ENCODE measurements at regions not wholly inside any gene's neighbourhood (a gene's known extent, or its start where the extent isn't known, plus 50 kb on each side); places are given as distances from the start of the nearest gene placed in this dataset.
A peak's percentile ranks its signal among the peaks of the same experiment; 100 is the strongest.

DNA sequence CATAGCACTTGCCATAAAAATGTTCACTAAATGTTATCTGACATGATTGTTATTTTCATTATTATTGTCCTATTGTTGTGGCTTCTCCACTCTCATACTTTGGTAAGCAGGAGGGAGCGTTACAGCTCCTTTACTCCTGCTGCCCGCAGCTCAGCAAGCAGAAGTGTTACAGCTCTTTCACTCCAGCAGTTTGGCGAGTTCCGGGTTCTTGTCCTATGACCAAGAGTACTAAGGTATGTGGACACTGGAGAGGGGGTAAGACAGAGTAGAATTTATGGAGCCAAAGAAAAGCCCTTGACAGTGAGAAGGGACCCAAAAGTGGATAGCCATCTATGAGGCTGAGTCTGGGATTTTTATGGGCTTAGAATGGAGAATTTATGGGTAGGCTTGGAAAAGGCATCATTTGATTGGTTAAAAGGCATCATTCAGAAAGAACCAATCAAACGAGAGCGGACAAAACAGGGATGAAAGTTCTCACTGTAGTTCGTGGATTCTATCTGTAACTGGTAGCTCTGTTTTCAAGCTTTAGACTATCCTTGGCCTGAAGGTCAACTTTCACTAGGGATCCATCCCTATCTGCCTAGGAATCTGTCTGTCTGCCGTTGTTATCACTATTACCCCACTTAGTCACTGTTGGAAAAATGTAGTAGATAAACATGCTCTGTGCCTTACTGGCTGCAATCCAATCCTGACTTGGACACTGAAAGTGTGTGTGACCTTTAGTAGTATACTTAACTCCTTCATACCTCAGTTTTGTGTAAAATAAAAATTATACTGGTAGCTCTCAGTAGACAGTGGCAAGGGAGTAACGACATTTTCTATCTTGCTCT lies 545.6 kb upstream of the LCORL start:
- TF ChIP-seq, protein P1, sequence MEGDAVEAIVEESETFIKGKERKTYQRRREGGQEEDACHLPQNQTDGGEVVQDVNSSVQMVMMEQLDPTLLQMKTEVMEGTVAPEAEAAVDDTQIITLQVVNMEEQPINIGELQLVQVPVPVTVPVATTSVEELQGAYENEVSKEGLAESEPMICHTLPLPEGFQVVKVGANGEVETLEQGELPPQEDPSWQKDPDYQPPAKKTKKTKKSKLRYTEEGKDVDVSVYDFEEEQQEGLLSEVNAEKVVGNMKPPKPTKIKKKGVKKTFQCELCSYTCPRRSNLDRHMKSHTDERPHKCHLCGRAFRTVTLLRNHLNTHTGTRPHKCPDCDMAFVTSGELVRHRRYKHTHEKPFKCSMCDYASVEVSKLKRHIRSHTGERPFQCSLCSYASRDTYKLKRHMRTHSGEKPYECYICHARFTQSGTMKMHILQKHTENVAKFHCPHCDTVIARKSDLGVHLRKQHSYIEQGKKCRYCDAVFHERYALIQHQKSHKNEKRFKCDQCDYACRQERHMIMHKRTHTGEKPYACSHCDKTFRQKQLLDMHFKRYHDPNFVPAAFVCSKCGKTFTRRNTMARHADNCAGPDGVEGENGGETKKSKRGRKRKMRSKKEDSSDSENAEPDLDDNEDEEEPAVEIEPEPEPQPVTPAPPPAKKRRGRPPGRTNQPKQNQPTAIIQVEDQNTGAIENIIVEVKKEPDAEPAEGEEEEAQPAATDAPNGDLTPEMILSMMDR (IDR thresholded peaks at IDR 0.05; ENCODE audit: insufficient read depth, low read length, poor library complexity, severe bottlenecking) = no peak
- Histone ChIP-seq H3K27me3 (ENCODE audit: control insufficient read depth, insufficient read depth, low read length) (no peaks in the 10 kb centered on the region), H3K4me3 (ENCODE audit: low read depth, low read length) (no peak overlapping the region), H3K36me3 (ENCODE audit: control insufficient read depth, insufficient read depth, low read length) (no peaks in the 10 kb centered on the region)
- no peak for DNase-seq (ENCODE audit: low read depth)

DNA sequence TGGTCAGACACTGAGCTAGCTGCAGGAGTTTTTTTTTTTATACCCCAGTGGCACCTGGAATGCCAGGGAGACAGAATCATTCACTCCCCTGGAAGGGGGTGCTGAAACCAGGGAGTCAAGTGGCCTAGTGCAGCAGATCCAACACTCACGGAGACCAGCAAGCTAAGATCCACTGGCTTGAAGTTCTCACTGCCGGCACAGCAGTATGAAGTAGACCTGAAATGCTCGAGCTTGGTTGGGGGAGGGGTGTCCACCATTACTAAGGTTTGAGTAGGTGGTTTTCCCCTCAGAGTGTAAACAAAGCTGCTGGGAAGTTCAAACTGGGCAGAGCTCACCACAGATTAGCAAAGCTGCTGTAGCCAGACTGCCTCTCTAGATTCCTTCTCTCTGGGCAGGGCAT lies 537.9 kb upstream of the LCORL start:
- no peaks in the 10 kb centered on the region for H3K36me3 ChIP-seq (ENCODE audit: control insufficient read depth, insufficient read depth, low read length)
- TF ChIP-seq, protein P1 (IDR thresholded peaks at IDR 0.05; ENCODE audit: insufficient read depth, low read length, poor library complexity, severe bottlenecking) = no peak
- DNase-seq (ENCODE audit: low read depth) = no peak
- no peaks in the 10 kb centered on the region for H3K27me3 ChIP-seq (ENCODE audit: control insufficient read depth, insufficient read depth, low read length)
- H3K4me3 ChIP-seq (ENCODE audit: low read depth, low read length) = no peak overlapping the region

DNA sequence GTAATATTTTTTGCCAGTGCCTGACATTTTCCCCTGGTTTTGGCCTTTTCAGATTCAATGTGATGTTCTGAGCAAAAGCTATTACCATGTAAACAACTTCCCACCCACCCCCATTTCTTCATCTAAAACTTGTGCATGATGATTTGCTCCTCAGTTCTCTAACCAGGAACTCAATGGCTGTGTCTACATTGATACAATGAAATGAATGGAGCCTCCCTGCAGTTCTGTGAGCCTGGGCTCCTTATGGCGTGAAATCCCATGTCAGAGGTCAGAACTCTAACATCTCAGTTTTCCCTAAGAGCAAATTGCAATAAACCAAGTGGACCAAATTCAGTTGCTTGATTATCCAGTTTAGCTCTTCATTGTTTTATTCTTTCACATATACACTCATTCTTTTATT lies 534.8 kb upstream of the LCORL start:
- Histone ChIP-seq H3K36me3 (ENCODE audit: control insufficient read depth, insufficient read depth, low read length) (no peaks in the 10 kb centered on the region), H3K4me3 (ENCODE audit: low read depth, low read length) (no peak overlapping the region), H3K27me3 (ENCODE audit: control insufficient read depth, insufficient read depth, low read length) (no peaks in the 10 kb centered on the region)
- DNase-seq (ENCODE audit: low read depth) = no peak
- TF ChIP-seq, protein P1 (IDR thresholded peaks at IDR 0.05; ENCODE audit: insufficient read depth, low read length, poor library complexity, severe bottlenecking) = no peak

DNA sequence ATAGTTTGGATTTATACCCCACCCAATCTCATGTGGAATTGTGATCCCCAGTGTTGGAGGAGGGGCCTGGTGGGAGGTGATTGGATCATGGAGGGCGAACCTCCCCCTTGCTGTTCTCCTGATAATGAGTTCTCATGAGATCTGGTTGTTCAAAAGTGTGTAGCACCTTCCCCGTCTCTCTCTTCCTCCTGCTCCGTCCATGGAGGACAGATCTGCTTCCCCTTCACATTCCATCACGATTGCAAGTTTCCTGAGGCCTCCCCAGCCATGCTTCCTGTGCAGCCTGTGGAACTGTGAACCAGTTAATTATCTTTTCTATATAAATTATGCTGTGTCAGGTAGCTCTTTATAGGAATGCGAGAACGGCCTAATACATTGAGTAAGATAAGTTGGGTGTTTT lies 518.8 kb upstream of the LCORL start:
- Histone ChIP-seq H3K27me3 (ENCODE audit: control insufficient read depth, insufficient read depth, low read length) (no peaks in the 10 kb centered on the region), H3K4me3 (ENCODE audit: low read depth, low read length) (no peak overlapping the region), H3K36me3 (ENCODE audit: control insufficient read depth, insufficient read depth, low read length) (no peaks in the 10 kb centered on the region)
- no peak for DNase-seq (ENCODE audit: low read depth)
- TF ChIP-seq, protein P1 (IDR thresholded peaks at IDR 0.05; ENCODE audit: insufficient read depth, low read length, poor library complexity, severe bottlenecking) = no peak

DNA sequence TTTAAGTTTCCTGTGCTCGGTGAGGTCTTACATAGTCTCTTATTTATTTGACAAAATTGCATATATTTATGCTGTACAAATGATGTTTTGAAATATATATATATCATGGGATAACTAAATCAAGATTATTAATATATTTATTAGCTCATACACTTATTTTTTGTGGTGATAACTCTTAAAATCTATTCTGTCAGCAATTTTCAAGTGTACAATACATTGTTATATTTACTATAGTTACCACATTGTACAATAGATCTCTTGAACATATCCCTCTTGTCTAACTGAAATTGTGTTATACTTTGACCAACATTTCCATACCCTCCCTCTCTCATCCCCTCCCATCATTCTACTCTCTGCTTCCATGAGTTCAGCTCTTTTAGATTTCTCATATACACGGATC lies 516.6 kb upstream of the LCORL start:
- no peak for DNase-seq (ENCODE audit: low read depth)
- Histone ChIP-seq H3K36me3 (ENCODE audit: control insufficient read depth, insufficient read depth, low read length) (no peaks in the 10 kb centered on the region), H3K4me3 (ENCODE audit: low read depth, low read length) (no peak overlapping the region), H3K27me3 (ENCODE audit: control insufficient read depth, insufficient read depth, low read length) (no peaks in the 10 kb centered on the region)
- TF ChIP-seq, protein P1 (IDR thresholded peaks at IDR 0.05; ENCODE audit: insufficient read depth, low read length, poor library complexity, severe bottlenecking) = no peak

DNA sequence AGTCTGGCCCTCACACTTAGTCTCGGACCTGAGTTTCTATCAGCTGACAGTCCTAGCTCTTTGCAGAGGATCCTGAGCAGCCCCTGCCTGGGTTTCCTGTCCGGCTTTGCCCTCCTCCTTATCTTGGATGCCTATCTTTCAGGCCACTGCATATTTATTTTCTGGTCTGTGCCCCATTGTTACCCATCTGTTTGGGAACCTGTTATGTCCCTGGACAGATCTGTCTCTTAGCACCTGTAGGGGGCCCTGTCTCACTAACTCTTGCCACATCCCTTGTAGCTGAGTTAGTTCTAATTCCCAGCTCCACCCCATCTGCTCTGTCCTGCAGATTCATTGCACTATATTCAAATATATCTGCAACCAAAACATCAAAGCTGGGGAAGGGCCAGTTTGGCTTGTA lies 514.9 kb upstream of the LCORL start:
- H3K27me3 ChIP-seq (ENCODE audit: control insufficient read depth, insufficient read depth, low read length) = no peaks in the 10 kb centered on the region
- TF ChIP-seq, protein P1 (IDR thresholded peaks at IDR 0.05; ENCODE audit: insufficient read depth, low read length, poor library complexity, severe bottlenecking) = peak; percentile 10
- DNase-seq (ENCODE audit: low read depth) = no peak
- no peaks in the 10 kb centered on the region for H3K36me3 ChIP-seq (ENCODE audit: control insufficient read depth, insufficient read depth, low read length)
- no peak overlapping the region for H3K4me3 ChIP-seq (ENCODE audit: low read depth, low read length)
